ENCODE measurements at regions not wholly inside any gene's neighbourhood (a gene's known extent, or its start where the extent isn't known, plus 50 kb on each side); places are given as distances from the start of the nearest gene placed in this dataset.

- no peak for DNase-seq (ENCODE audit: extremely low read depth, insufficient read length)
- Histone ChIP-seq H3K4me3 (replicated peaks; ENCODE audit: low read depth, low read length) (no peak overlapping the region), H3K27me3 (replicated peaks; ENCODE audit: control insufficient read depth, insufficient read depth, low read length) (no peaks in the 10 kb centered on the region), H3K36me3 (ENCODE audit: control insufficient read depth, insufficient read depth, low read length) (no peaks in the 10 kb centered on the region)
- no peak for TF ChIP-seq CTCF (IDR thresholded peaks at IDR 0.05; ENCODE audit: insufficient read depth, low read length, poor library complexity, severe bottlenecking)
Measured at GRCh38 chr2:207308519-207309224, 142.9 kb upstream of the KLF7 start.

GRCh38 chr2:207311316-207312005 lies 145.7 kb upstream of the KLF7 start:
- no peak for TF ChIP-seq CTCF (IDR thresholded peaks at IDR 0.05; ENCODE audit: insufficient read depth, low read length, poor library complexity, severe bottlenecking)
- DNase-seq (ENCODE audit: extremely low read depth, insufficient read length), result no peak
- H3K4me3 ChIP-seq (replicated peaks; ENCODE audit: low read depth, low read length), result no peak overlapping the region
- no peaks in the 10 kb centered on the region for H3K27me3 ChIP-seq (replicated peaks; ENCODE audit: control insufficient read depth, insufficient read depth, low read length)
- H3K36me3 ChIP-seq (ENCODE audit: control insufficient read depth, insufficient read depth, low read length), result no peaks in the 10 kb centered on the region

- no peaks in the 10 kb centered on the region for H3K36me3 ChIP-seq (ENCODE audit: control insufficient read depth, insufficient read depth, low read length)
- H3K27me3 ChIP-seq (replicated peaks; ENCODE audit: control insufficient read depth, insufficient read depth, low read length), result no peaks in the 10 kb centered on the region
- no peak overlapping the region for H3K4me3 ChIP-seq (replicated peaks; ENCODE audit: low read depth, low read length)
- no peak for TF ChIP-seq CTCF (IDR thresholded peaks at IDR 0.05; ENCODE audit: insufficient read depth, low read length, poor library complexity, severe bottlenecking)
- DNase-seq (ENCODE audit: extremely low read depth, insufficient read length), result no peak
Measured at GRCh38 chr2:207312006-207312356, 146.2 kb upstream of the KLF7 start.

GRCh38 chr2:207313947-207314346 lies 148.2 kb upstream of the KLF7 start:
- H3K36me3 ChIP-seq (ENCODE audit: control insufficient read depth, insufficient read depth, low read length), result no peaks in the 10 kb centered on the region
- H3K27me3 ChIP-seq (replicated peaks; ENCODE audit: control insufficient read depth, insufficient read depth, low read length), result no peaks in the 10 kb centered on the region
- DNase-seq (ENCODE audit: extremely low read depth, insufficient read length), result no peak
- TF ChIP-seq CTCF (IDR thresholded peaks at IDR 0.05; ENCODE audit: insufficient read depth, low read length, poor library complexity, severe bottlenecking), result no peak
- no peak overlapping the region for H3K4me3 ChIP-seq (replicated peaks; ENCODE audit: low read depth, low read length)

GRCh38 chr2:207315131-207315530 lies 149.4 kb upstream of the KLF7 start:
- Histone ChIP-seq H3K4me3 (replicated peaks; ENCODE audit: low read depth, low read length) (no peak overlapping the region), H3K36me3 (ENCODE audit: control insufficient read depth, insufficient read depth, low read length) (no peaks in the 10 kb centered on the region), H3K27me3 (replicated peaks; ENCODE audit: control insufficient read depth, insufficient read depth, low read length) (no peaks in the 10 kb centered on the region)
- DNase-seq (ENCODE audit: extremely low read depth, insufficient read length), result no peak
- no peak for TF ChIP-seq CTCF (IDR thresholded peaks at IDR 0.05; ENCODE audit: insufficient read depth, low read length, poor library complexity, severe bottlenecking)
